Cardiac septum (tissue), 1 donor: ENCODE measurements at regions not wholly inside any gene's neighbourhood (a gene's known extent, or its start where the extent isn't known, plus 50 kb on each side); places are given as distances from the start of the nearest gene placed in this dataset.

Source experiments
- DNase-seq: peaks from one replicate; pipeline ENCODE4 v3.0.0-alpha.2; 2020; ENCODE audit warnings: low spot score
- intact Hi-C: fragments of 100-400 bp; cut with DNase I; formaldehyde crosslinking; loops from one replicate; pipeline ENCODE4 v1.14.0; 2022
- donor health status: DM: no; HTN: no; CAD: no.

DNA sequence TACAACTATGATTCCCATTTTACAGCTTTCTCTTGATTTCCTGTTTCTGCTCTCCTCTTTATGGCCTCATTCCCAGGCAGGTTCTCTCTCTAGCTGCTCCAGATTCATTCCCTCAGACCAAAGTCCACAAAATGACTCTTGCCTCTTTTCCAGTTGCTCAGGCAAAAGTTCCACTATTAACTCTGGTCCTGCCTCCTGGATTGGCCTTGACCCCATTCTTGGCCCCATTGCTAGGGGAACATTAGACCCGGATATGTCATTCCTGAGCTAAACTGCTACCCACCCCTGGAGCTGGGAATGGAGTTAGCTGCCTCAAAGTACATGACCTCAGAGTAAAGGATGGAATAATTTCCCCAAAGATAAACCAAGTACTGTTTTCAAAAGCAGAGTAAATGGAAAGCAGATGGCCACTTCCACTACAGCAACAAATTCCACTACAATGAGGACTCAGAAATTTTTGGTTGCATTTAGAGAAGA is 73.0 kb upstream of the GAP43 start:
- intact Hi-C loops: no loop called here
- no peak for DNase-seq

DNA sequence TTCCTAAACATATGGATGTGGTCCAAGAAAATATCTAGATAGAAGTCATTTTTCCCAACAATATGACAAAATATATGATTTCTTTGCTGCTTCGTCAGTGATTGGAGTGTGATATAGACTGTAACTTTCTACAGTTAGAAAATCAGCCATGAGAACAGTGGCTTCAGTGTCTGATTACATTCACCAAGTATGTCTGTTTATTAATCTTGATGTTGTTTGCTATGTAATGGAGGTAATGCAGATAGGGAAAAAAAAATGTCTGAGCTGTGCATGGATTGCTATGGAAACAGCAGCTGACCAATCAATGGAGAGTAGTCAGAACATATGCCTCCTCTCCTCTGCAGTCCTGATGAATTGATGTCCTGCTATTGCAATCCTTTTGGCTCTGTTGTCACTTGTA is 72.3 kb upstream of the GAP43 start:
- intact Hi-C loops: no loop called here

DNA sequence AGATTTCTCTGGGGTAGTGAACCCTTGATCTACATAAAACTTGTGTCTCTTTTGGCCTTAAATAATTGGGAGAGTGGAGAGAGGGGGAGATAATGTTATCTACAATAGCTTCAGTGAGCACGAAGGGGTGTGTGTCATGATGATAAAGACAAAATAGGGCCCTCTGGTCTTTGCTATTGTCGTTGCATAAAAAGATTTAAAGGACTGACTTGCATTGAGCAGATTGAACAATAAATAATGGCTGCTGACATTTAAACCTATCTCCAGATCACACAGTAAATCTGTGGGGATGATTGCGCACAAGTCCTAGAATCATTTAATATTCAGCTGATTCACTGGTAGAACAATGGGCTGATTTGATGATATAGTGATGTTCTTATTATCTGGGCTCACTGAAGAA is 71.3 kb upstream of the GAP43 start:
- intact Hi-C loops: no loop called here
- DNase-seq: no peak

More for the DNA sequence above, 72.3 kb upstream of the GAP43 start:
- no peak for DNase-seq

DNA sequence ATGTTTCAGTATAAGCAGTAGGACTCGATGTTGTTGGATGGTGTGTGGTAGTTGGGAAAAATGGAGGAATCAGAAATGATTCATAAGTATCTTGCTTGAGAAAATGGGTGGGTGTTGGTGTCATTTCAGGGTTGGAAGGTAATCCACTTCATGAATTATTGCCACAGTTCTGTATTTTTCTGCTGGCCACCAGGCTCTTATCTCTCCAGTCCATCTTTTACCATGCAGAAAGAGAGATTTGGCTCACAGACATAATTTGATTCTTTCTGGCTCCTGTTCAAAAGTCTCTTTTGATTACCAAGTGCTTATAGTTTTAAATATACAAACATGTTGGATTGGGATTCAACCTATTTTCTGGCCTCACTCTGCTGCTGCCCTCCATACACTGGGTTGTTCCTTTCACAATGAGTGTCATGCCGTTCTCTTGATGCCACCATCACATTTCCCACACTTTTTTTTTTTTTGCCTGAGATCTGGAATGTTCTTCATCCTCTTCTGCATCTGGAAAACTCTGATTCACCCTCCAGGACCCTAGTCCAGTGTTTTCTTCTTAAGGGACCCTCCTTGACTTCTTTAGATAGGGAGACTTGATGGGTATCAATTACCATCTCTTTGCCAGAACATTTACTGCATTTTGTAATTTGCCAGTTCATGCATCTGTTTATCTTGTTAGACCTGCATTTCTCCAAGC is 69.4 kb upstream of the GAP43 start:
- intact Hi-C loops: no loop called here

DNA sequence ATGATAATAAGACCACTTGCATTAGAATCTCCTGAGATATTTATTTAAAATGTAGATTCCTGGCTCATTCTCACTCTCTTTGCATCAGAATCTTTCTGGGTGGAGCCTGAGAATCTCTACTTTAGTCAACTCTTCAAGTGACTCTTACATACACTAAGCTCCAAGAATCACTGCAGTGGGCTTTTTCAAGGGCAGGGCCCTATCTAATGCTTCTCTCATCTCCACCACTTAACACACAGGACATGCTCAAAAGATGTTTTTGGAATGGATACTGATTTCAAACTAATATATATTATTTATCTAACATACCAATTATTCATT is 68.9 kb upstream of the GAP43 start:
- DNase-seq: no peak
- intact Hi-C loops: no loop called here

More for the DNA sequence above, 69.4 kb upstream of the GAP43 start:
- no peak for DNase-seq

DNA sequence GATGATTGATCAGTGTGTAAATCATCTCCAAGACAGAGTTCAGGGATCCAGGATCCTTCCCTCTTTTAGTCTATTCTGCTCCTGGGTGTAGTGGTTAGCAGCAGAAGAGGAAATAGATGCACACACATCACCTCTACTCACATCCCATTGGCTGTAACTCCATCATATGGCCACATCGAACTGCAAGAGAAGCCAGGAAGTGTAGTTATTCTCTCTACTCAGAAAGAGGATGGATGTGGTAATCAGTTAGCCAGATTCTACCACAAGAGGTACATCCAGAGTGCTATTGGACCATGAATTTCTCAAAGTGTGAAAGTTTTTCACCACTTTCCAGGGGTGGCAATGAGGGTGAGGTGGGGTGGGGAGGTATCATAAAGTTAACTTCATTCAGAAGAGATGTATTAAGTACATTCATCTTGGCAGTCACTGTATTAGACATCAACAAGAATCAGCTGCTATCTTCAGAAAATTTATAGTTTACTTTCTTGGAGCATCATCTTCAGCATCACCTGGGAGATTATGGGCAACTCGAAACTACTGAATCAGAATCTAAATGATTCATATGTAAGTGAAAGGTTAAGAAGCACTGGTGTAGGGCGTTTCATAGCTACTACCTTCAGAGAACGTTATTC is 60.6 kb upstream of the GAP43 start:
- no peak for DNase-seq
- intact Hi-C loops: no loop called here

DNA sequence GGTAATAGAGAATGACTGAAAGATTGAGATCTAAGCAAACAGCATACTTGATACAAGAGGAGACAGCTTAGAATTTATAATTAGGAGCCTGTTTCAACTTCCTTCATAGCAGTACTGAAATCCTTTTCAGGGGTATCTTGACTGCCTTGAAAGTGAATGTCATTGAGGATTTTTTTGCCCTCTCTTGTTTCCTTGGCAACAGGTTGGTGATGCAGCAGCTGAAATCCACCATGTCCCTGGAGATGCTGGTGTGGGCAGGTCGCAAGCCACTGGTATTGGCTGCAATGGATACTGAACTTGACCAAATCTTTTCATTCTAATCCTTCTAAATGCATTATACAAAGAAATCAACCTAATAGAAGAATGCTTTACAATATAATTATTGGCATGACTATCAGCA is 59.3 kb upstream of the GAP43 start:
- intact Hi-C loops: no loop called here

DNA sequence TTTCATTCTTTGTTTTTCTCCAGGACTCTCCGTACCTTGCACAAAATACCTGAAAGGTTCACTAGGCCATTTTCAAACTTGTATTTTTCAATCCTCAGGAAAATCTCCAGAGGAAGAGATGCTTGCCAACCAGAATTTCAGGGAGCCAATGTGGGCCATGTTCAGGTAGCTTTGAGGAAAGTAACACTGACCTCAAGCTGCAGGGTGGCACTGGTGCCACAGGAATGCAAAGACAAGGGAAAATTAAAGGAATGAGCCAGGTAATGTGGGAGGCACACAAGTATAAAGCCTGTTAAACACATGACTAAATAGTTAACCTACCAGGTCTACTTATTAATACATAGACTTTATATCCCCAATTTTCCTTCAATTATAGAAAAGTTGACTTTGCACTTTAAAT is 51.9 kb upstream of the GAP43 start:
- no peak for DNase-seq
- intact Hi-C loops: loop anchor here (5.0 to 10.0 kb wide), 2 partner anchors 213 to 354 kb away; no protein-coding TSS in a partner anchor

More for the DNA sequence above, 59.3 kb upstream of the GAP43 start:
- no peak for DNase-seq
